Thoracic aorta (tissue), 2 donors: ENCODE measurements at regions not wholly inside any gene's neighbourhood (a gene's known extent, or its start where the extent isn't known, plus 50 kb on each side); places are given as distances from the start of the nearest gene placed in this dataset.
"Not testable (repeated sequence)": the region's sequence is repeated elsewhere in the genome, so short reads cannot be mapped to it uniquely, and the experiment has no call there.

Source experiments
- ATAC-seq: fragments of 150-250 bp; one replicate; pipeline ENCODE4 v1.8.0; 2017; ENCODE audit warnings: low read depth; ENCODE audit not compliant: insufficient number of reproducible peaks, low FRiP score
- DNase-seq: peaks from one replicate; pipeline ENCODE4 v3.0.0-alpha.2; 2020; ENCODE audit warnings: low spot score
- H3K27ac ChIP-seq, 2 donors: fragments of 200-600 bp; sonication (generic); 1 replicate in 1 of 2; 2 replicates in 1 of 2; pipeline ENCODE4 v1.5.1; 2016; ENCODE audit warnings: mild to moderate bottlenecking in 2 of 2, moderate library complexity in 2 of 2
- H3K27me3 ChIP-seq: fragments of 200-600 bp; sonication (generic); replicated peaks from 2 replicates; pipeline ENCODE4 v1.6.0; 2016; ENCODE audit warnings: mild to moderate bottlenecking; ENCODE audit not compliant: insufficient read depth
- H3K36me3 ChIP-seq: fragments of 200-600 bp; sonication (generic); one replicate; pipeline ENCODE4 v1.5.1; 2016
- H3K4me1 ChIP-seq, 2 donors: fragments of 200-600 bp; sonication (generic); 1 replicate in 1 of 2; 2 replicates in 1 of 2; pipeline versions ENCODE4 v1.5.1 to v1.6.0; 2016; ENCODE audit warnings: low read depth in 2 of 2, mild to moderate bottlenecking in 1 of 2; ENCODE audit not compliant: control insufficient read depth in 1 of 2
- H3K4me3 ChIP-seq: fragments of 200-600 bp; sonication (generic); 2 replicates; pipeline ENCODE4 v1.5.1; 2016; ENCODE audit warnings: mild to moderate bottlenecking
- H3K9me3 ChIP-seq: fragments of 200-600 bp; sonication (generic); 2 replicates; pipeline ENCODE4 v1.5.1; 2016
- TF ChIP-seq, protein P1 (sequence below): fragments of 200-600 bp; sonication (generic); IDR thresholded peaks from one replicate; pipeline ENCODE4 v1.5.1; 2019; ENCODE audit warnings: antibody characterized with exemption

DNA sequence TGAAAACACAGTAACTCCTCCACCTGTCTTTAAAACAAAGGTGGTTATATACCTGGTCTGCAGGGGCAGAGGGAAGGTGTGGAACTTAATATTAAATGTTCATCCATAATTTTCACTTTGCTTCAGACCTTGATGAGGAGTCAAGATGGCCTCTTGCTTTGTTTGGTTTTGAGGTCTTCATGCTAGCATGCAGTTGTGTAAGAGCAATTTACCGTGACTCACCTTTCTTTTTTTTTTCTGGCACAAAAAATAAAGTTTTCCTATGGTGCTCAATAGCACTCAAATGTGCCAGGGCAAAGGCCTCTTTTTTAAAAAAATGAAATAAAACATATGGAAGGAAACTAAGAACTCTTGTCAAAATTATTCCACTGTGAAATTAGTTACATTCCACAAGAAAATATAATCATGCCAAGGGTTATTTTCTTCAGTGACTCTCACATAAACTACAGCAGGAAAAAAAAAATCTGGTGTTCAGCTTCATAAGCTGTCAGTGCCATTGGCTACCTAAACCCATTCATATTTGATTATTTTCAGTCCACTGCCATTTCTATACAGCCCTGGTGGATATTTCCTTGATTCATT is 128.2 kb downstream of the SLC7A11 start:
- Histone ChIP-seq H3K27me3 (no peaks in the 10 kb centered on the region), H3K36me3 (no peaks in the 10 kb centered on the region), H3K27ac (no peak overlapping the region), H3K9me3 (no peaks in the 10 kb centered on the region), H3K4me3 (no peak overlapping the region), H3K4me1 (peaks cover 6 to 8% of the 10 kb centered on the region in 2 donors)
- DNase-seq = no peak
- no peak for ATAC-seq
- TF ChIP-seq, protein P1, sequence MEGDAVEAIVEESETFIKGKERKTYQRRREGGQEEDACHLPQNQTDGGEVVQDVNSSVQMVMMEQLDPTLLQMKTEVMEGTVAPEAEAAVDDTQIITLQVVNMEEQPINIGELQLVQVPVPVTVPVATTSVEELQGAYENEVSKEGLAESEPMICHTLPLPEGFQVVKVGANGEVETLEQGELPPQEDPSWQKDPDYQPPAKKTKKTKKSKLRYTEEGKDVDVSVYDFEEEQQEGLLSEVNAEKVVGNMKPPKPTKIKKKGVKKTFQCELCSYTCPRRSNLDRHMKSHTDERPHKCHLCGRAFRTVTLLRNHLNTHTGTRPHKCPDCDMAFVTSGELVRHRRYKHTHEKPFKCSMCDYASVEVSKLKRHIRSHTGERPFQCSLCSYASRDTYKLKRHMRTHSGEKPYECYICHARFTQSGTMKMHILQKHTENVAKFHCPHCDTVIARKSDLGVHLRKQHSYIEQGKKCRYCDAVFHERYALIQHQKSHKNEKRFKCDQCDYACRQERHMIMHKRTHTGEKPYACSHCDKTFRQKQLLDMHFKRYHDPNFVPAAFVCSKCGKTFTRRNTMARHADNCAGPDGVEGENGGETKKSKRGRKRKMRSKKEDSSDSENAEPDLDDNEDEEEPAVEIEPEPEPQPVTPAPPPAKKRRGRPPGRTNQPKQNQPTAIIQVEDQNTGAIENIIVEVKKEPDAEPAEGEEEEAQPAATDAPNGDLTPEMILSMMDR = no peak

DNA sequence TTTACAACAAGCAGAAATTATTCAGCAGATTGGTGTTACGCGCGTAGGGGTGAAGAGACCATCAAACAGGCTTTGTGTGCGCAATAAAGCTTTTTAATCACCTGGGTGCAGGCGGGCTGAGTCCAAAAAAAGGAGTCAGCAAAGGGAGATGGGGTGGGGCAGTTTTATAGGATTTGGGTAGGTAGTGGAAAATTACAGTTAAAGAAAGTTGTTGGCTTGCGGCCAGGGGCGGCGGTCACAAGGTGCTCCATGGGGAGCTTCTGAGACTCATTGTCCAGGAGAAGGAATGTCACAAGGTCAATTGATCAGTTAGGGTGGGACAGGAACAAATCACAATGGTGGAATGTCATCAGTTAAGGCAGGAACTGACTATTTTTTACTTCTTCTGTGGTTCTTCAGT is 129.3 kb downstream of the SLC7A11 start:
- not testable (repeated sequence) for H3K27ac ChIP-seq, H3K4me1 ChIP-seq, H3K9me3 ChIP-seq, H3K4me3 ChIP-seq, H3K36me3 ChIP-seq, ATAC-seq, H3K27me3 ChIP-seq, DNase-seq

DNA sequence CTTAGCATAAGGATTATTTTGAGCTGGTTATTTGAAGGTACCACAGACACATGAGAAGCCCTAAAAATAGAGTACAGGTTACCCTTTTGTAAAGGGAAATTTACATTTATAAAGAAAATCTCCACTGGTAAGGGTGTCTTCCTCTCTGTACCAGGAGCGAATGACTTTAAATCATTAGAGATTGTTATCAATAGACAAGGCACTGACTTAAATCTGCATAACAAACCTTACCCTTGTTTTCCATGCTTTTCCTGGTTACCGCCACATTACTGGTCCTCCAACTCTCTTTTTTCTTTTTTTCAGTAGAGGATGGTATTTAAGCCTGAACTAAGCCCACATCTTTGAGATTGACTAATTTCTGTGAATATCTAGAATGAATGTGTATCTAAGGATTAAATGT is 129.8 kb downstream of the SLC7A11 start:
- TF ChIP-seq, protein P1 = no peak
- ATAC-seq = no peak

DNA sequence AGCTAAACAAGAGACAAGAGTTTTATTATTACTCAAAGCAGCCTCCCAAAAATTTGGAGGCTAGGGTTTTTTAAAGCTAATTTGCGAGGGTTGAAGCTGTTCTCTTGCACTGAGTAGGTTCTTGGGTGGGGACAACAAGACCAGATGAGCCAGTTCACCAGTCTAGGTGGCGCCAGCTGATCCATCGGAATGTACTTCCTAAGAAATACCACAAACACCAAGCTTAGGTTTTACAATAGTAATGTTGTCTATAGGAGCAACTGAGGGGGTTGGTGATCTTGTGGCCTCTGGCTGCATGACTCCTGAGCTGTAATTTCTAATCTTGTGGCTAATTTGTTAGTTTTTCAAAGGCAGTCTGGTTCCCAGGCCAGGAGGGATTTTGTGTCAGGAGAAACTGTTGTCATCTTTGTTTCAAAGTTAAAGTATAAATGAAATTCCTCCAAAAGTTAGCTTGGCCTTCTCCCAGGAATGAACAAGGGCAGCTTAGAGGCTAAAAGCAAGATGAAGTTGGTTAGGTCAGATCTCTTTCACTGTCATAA is 130.6 kb downstream of the SLC7A11 start:
- TF ChIP-seq, protein P1 = no peak
- no peak for DNase-seq
- no peaks in the 10 kb centered on the region for H3K27me3 ChIP-seq
- ATAC-seq = no peak
- H3K36me3 ChIP-seq = no peaks in the 10 kb centered on the region
- peaks cover 6 to 8% of the 10 kb centered on the region in 2 donors for H3K4me1 ChIP-seq
- no peak overlapping the region for H3K27ac ChIP-seq
- no peaks in the 10 kb centered on the region for H3K9me3 ChIP-seq
- H3K4me3 ChIP-seq = no peak overlapping the region

More for the DNA sequence above, 129.8 kb downstream of the SLC7A11 start:
- DNase-seq = no peak
- Histone ChIP-seq H3K4me1 (peaks cover 6 to 8% of the 10 kb centered on the region in 2 donors), H3K9me3 (no peaks in the 10 kb centered on the region), H3K4me3 (no peak overlapping the region), H3K27me3 (no peaks in the 10 kb centered on the region), H3K27ac (no peak overlapping the region), H3K36me3 (no peaks in the 10 kb centered on the region)

DNA sequence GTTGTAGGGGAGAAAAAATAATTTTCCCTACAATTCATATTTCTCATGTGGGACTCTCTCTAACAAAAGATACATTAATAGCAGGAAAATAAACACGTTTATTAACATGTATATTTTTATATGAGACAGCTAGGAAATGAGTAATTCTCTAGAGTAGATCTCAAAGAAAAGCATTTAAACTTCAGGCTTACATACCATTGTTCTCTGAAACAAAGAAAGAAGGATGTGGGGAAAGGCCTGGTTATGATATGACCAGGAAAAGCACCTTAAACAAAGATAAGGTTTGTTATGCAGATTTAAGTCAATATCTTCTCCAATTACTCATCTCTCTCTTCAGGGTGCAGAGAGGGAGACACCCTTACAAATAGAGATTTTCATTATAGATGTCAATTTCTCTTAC is 131.3 kb downstream of the SLC7A11 start:
- H3K27ac ChIP-seq = no peak overlapping the region
- TF ChIP-seq, protein P1 = no peak
- no peak for ATAC-seq

DNA sequence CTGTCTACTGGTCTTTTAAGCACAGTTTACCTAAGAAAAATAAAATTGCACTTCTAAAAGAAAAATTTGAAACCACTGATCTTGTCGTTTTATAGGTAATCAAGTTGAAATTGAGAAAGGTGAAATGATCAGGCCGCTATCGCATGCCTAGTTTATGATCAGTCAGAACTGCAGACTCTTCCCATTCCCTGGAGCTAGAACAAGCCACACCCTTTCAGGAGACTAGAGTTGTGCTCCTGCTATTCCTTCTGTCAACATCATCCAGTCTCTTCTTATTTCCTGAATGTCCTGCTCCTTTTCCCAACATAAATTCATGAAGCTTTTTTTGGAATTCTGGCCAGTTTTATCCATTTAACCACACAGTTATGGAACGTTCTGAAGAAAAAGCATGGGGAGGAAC is 135.1 kb downstream of the SLC7A11 start:
- DNase-seq (no peak), ATAC-seq (no peak)
- H3K27ac ChIP-seq = no peak overlapping the region
- no peaks in the 10 kb centered on the region for H3K27me3 ChIP-seq
- no peaks in the 10 kb centered on the region for H3K36me3 ChIP-seq
- no peak overlapping the region for H3K4me3 ChIP-seq
- TF ChIP-seq, protein P1 = no peak
- H3K4me1 ChIP-seq = no peaks in the 10 kb centered on the region
- no peaks in the 10 kb centered on the region for H3K9me3 ChIP-seq

More for the DNA sequence above, 131.3 kb downstream of the SLC7A11 start:
- H3K36me3 ChIP-seq = no peaks in the 10 kb centered on the region
- no peak for DNase-seq
- H3K4me1 ChIP-seq = peaks cover 6 to 8% of the 10 kb centered on the region in 2 donors
- no peak overlapping the region for H3K4me3 ChIP-seq
- H3K27me3 ChIP-seq = no peaks in the 10 kb centered on the region
- H3K9me3 ChIP-seq = no peaks in the 10 kb centered on the region
